ENCODE measurements at regions not wholly inside any gene's neighbourhood (a gene's known extent, or its start where the extent isn't known, plus 50 kb on each side); places are given as distances from the start of the nearest gene placed in this dataset.

GRCh38 chr10:2728087-2728486 lies 339.3 kb upstream of the PFKP start:
- no peak for DNase-seq (ENCODE audit: low read depth)
- no peak overlapping the region for H3K4me3 ChIP-seq (ENCODE audit: low read depth, low read length)
- no peak for TF ChIP-seq CTCF (IDR thresholded peaks at IDR 0.05; ENCODE audit: insufficient read depth, low read length)

- no peak overlapping the region for H3K4me3 ChIP-seq (ENCODE audit: low read depth, low read length)
- TF ChIP-seq CTCF (IDR thresholded peaks at IDR 0.05; ENCODE audit: insufficient read depth, low read length), result no peak
These were observed 350.8 kb upstream of the PFKP start for GRCh38 chr10:2716596-2716995.

GRCh38 chr10:2714597-2714996 lies 352.8 kb upstream of the PFKP start:
- no peak overlapping the region for H3K4me3 ChIP-seq (ENCODE audit: low read depth, low read length)
- DNase-seq (ENCODE audit: low read depth), result no peak
- no peak for TF ChIP-seq CTCF (IDR thresholded peaks at IDR 0.05; ENCODE audit: insufficient read depth, low read length)

More at GRCh38 chr10:2716596-2716995, 350.8 kb upstream of the PFKP start:
- no peak for DNase-seq (ENCODE audit: low read depth)

GRCh38 chr10:2703953-2704352 lies 363.4 kb upstream of the PFKP start:
- TF ChIP-seq CTCF (IDR thresholded peaks at IDR 0.05; ENCODE audit: insufficient read depth, low read length), result no peak

GRCh38 chr10:2701802-2702201 lies 365.5 kb upstream of the PFKP start:
- no peak overlapping the region for H3K4me3 ChIP-seq (ENCODE audit: low read depth, low read length)
- no peak for DNase-seq (ENCODE audit: low read depth)
- TF ChIP-seq CTCF (IDR thresholded peaks at IDR 0.05; ENCODE audit: insufficient read depth, low read length), result no peak

More at GRCh38 chr10:2703953-2704352, 363.4 kb upstream of the PFKP start:
- H3K4me3 ChIP-seq (ENCODE audit: low read depth, low read length), result no peak overlapping the region
- DNase-seq (ENCODE audit: low read depth), result no peak

GRCh38 chr10:2700626-2701305 lies 366.6 kb upstream of the PFKP start:
- no peak for TF ChIP-seq CTCF (IDR thresholded peaks at IDR 0.05; ENCODE audit: insufficient read depth, low read length)
- no peak for DNase-seq (ENCODE audit: low read depth)
- H3K4me3 ChIP-seq (ENCODE audit: low read depth, low read length), result no peak overlapping the region

GRCh38 chr10:2688958-2689357 lies 378.4 kb upstream of the PFKP start:
- no peak for TF ChIP-seq CTCF (IDR thresholded peaks at IDR 0.05; ENCODE audit: insufficient read depth, low read length)
- DNase-seq (ENCODE audit: low read depth), result no peak
- H3K4me3 ChIP-seq (ENCODE audit: low read depth, low read length), result no peak overlapping the region
